Fibroblast of lung (primary cell): ENCODE measurements at regions not wholly inside any gene's neighbourhood (a gene's known extent, or its start where the extent isn't known, plus 50 kb on each side); places are given as distances from the start of the nearest gene placed in this dataset.

Source experiments
- CTCF ChIP-seq, 2 donors: IDR thresholded peaks in 1 of 2; conservative IDR thresholded peaks in 1 of 2; 1 replicate in 1 of 2; 2 replicates in 1 of 2; pipeline ENCODE4 v1.5.1; 2011 to 2012; ENCODE audit warnings: low read length in 2 of 2, control low read depth in 1 of 2, inconsistent platforms in 1 of 2, low read depth in 1 of 2, mild to moderate bottlenecking in 1 of 2
- EZH2 ChIP-seq: IDR thresholded peaks from 2 replicates; pipeline ENCODE4 v1.5.1; 2012; ENCODE audit warnings: low read length, control low read depth, mild to moderate bottlenecking; ENCODE audit errors: missing control alignments

DNA sequence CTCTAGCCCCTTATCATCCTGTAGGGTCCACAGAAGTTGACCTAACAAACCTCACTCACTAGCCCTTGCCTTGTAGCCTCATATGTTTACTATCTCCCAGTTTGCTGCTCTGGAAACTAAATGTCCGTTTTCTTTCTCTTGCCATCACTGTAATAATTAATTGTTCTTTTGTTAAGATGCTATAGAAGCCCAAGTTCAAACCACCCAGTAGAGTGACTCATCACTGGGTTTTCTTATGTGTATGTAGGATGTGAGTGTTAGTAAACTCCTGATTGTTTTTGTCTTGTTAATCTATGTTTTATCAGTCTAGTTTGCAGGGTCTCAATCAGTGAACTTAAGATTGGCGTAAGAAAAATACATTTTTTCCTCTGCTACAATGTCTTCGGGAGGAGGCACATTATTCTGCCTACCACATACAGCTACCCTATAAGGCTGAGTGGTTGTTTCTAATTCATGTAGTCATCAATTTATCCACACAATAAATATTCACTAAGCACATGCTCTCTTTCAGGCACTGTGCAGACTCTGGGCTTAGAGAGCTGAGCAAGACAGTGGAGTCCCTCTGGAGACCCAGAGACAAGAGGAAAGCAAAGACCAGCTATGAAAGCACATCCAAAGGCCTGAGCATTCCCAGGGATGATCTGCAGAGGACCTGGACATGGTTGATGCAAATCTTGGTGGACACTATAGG, 474.1 kb upstream of the AKR1E2 start:
- no peak for TF ChIP-seq CTCF (conservative IDR thresholded peaks at IDR 0.05 in 1 of 2, IDR thresholded peaks at IDR 0.05 in 1 of 2; ENCODE audit: low read depth in 1 of 2, low read length in 2 of 2)
- no peak for TF ChIP-seq EZH2
